Cardiac fibroblast (primary cell): ENCODE measurements at regions not wholly inside any gene's neighbourhood (a gene's known extent, or its start where the extent isn't known, plus 50 kb on each side); places are given as distances from the start of the nearest gene placed in this dataset.

Experiments
- DNase-seq, 2 donors: peaks; one replicate each; pipeline versions ENCODE4 v3.0.0 to v3.0.0-alpha.2; 2010; ENCODE audit warnings: low read depth in 2 of 2
- H3K4me3 ChIP-seq, 2 donors: replicated peaks in 1 of 2; 1 replicate in 1 of 2; 2 replicates in 1 of 2; pipeline ENCODE4 v1.5.1; 2011; ENCODE audit warnings: low read depth in 2 of 2, low read length in 2 of 2, mild to moderate bottlenecking in 2 of 2, moderate library complexity in 1 of 2
- CTCF ChIP-seq: IDR thresholded peaks from one replicate; pipeline ENCODE4 v1.5.1; 2011; ENCODE audit warnings: low read depth, mild to moderate bottlenecking, low read length, inconsistent platforms

GRCh38 chr12:25424211-25424731 is 128.8 kb downstream of the LMNTD1 start:
- DNase-seq: no peak
- H3K4me3 ChIP-seq: no peak overlapping the region
- TF ChIP-seq CTCF: no peak

DNA sequence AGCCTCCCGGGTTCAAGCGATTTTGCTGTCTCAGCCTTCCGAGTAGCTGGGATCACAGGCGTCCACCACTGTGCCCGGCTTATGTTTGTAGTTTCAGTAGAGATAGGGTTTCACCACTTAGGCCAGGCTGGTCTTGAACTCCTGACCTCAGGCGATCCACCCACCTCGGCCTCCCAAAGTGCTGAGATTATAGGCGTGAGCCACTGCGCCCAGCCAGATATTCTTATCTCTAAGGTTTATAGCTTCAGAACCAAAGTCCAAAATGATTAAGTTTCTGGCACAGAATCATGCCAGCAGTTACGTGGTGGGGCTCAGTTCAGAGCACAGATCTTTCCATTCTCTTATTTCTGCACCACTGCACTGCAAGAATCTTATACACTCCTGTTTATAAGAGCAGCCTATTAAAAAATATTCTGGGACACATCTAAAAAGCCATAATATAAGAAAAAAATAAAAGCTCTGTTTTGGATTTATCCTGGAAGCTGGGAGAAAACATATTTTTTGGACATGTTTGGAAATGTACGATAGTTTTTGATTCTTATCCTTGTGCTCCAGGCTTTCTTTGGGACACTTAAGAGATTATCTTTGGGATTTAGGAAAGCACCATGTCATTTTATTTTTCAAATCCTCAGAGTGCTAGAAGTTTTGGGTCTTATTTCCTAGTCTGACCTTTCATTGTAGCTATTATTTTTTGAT is 129.6 kb downstream of the LMNTD1 start:
- no peak for TF ChIP-seq CTCF
- H3K4me3 ChIP-seq: no peak overlapping the region
- DNase-seq: no peak

DNA sequence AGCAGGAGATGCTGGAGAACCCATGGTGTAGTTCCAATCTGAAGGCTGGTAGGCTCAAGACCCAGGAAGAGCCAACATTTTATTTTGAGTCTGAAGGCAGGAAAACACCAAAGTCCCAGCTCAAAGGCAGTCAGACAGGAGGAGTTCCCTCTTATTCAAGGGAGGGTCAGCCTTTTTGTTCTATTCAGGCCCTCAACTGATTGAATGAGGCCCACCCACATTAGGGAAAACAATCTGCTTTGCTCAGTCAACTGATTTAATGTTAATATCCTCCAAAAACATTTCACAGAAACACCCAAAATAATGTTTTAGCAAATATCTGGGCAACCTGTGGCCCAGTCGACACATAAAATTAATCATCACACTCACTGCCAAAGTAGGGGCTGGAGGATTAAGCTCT is 130.8 kb downstream of the LMNTD1 start:
- DNase-seq: no peak

GRCh38 chr12:25421651-25422167 is 131.4 kb downstream of the LMNTD1 start:
- DNase-seq: no peak
- H3K4me3 ChIP-seq: no peak overlapping the region
- no peak for TF ChIP-seq CTCF

More for the DNA sequence above, 130.8 kb downstream of the LMNTD1 start:
- no peak for TF ChIP-seq CTCF
- H3K4me3 ChIP-seq: no peak overlapping the region

DNA sequence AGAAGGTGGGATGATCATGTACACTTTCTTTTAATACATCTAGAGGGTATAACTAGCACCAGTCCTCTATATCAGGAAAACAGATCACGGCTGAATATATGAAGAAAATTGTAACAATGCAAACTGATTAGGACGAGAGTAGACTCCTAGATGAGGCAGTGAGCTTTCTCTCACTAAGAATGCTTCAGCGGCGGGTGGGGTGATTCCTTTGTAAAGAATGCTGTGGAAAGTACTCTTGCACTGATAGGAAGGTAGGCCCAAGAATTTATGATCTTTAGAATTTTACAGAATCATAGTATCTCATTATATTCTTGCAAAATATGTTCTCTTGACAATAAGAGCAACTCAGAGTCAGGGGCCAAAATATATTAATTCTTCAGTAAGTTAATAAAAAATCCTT is 133.0 kb downstream of the LMNTD1 start:
- DNase-seq: no peak
- TF ChIP-seq CTCF: no peak
- no peak overlapping the region for H3K4me3 ChIP-seq

- no peak overlapping the region for H3K4me3 ChIP-seq
- no peak for TF ChIP-seq CTCF
- DNase-seq: no peak
These were observed 133.5 kb downstream of the LMNTD1 start for GRCh38 chr12:25419595-25419994.
